ENCODE measurements at regions not wholly inside any gene's neighbourhood (a gene's known extent, or its start where the extent isn't known, plus 50 kb on each side); places are given as distances from the start of the nearest gene placed in this dataset.

GRCh38 chr6:150543178-150543577 lies 56.5 kb upstream of the PLEKHG1 start:
- intact Hi-C loops (cut with DNase I): no loop called here
- no peaks in the 10 kb centered on the region for H3K27me3 ChIP-seq
- no peak for DNase-seq (ENCODE audit: extremely low spot score in 2 of 2)
- H3K9me3 ChIP-seq: no peaks in the 10 kb centered on the region
- no peaks in the 10 kb centered on the region for H3K4me1 ChIP-seq
- no peak overlapping the region for H3K4me3 ChIP-seq
- no peaks in the 10 kb centered on the region for H3K36me3 ChIP-seq
- TF ChIP-seq POLR2AphosphoS5 (IDR thresholded peaks at IDR 0.05; ENCODE audit: insufficient read depth in 1 of 2, low read depth in 1 of 2) (no peak), POLR2A (IDR thresholded peaks at IDR 0.05) (no peak)
- TF ChIP-seq, protein P1, sequence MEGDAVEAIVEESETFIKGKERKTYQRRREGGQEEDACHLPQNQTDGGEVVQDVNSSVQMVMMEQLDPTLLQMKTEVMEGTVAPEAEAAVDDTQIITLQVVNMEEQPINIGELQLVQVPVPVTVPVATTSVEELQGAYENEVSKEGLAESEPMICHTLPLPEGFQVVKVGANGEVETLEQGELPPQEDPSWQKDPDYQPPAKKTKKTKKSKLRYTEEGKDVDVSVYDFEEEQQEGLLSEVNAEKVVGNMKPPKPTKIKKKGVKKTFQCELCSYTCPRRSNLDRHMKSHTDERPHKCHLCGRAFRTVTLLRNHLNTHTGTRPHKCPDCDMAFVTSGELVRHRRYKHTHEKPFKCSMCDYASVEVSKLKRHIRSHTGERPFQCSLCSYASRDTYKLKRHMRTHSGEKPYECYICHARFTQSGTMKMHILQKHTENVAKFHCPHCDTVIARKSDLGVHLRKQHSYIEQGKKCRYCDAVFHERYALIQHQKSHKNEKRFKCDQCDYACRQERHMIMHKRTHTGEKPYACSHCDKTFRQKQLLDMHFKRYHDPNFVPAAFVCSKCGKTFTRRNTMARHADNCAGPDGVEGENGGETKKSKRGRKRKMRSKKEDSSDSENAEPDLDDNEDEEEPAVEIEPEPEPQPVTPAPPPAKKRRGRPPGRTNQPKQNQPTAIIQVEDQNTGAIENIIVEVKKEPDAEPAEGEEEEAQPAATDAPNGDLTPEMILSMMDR (IDR thresholded peaks at IDR 0.05): no peak
- H3K27ac ChIP-seq: no peak overlapping the region

GRCh38 chr6:150544793-150545192 lies 54.9 kb upstream of the PLEKHG1 start:
- no peaks in the 10 kb centered on the region for H3K27me3 ChIP-seq
- no peak for DNase-seq (ENCODE audit: extremely low spot score in 2 of 2)
- H3K36me3 ChIP-seq: no peaks in the 10 kb centered on the region
- TF ChIP-seq POLR2AphosphoS5 (IDR thresholded peaks at IDR 0.05; ENCODE audit: insufficient read depth in 1 of 2, low read depth in 1 of 2) (no peak), POLR2A (IDR thresholded peaks at IDR 0.05) (no peak)
- TF ChIP-seq, protein P1 (IDR thresholded peaks at IDR 0.05): no peak
- H3K4me1 ChIP-seq: no peaks in the 10 kb centered on the region
- no peak overlapping the region for H3K27ac ChIP-seq
- H3K9me3 ChIP-seq: no peaks in the 10 kb centered on the region
- intact Hi-C loops (cut with DNase I): no loop called here
- no peak overlapping the region for H3K4me3 ChIP-seq

GRCh38 chr6:150546457-150546856 lies 53.2 kb upstream of the PLEKHG1 start:
- Histone ChIP-seq H3K27ac (no peak overlapping the region), H3K9me3 (no peaks in the 10 kb centered on the region), H3K4me1 (no peaks in the 10 kb centered on the region), H3K36me3 (no peaks in the 10 kb centered on the region), H3K4me3 (no peak overlapping the region), H3K27me3 (no peaks in the 10 kb centered on the region)
- intact Hi-C loops (cut with DNase I): no loop called here
- no peak for DNase-seq (ENCODE audit: extremely low spot score in 2 of 2)
- no peak for TF ChIP-seq POLR2A (IDR thresholded peaks at IDR 0.05)
- no peak for TF ChIP-seq POLR2AphosphoS5 (IDR thresholded peaks at IDR 0.05; ENCODE audit: insufficient read depth in 1 of 2, low read depth in 1 of 2)
- TF ChIP-seq, protein P1 (IDR thresholded peaks at IDR 0.05): no peak

DNA sequence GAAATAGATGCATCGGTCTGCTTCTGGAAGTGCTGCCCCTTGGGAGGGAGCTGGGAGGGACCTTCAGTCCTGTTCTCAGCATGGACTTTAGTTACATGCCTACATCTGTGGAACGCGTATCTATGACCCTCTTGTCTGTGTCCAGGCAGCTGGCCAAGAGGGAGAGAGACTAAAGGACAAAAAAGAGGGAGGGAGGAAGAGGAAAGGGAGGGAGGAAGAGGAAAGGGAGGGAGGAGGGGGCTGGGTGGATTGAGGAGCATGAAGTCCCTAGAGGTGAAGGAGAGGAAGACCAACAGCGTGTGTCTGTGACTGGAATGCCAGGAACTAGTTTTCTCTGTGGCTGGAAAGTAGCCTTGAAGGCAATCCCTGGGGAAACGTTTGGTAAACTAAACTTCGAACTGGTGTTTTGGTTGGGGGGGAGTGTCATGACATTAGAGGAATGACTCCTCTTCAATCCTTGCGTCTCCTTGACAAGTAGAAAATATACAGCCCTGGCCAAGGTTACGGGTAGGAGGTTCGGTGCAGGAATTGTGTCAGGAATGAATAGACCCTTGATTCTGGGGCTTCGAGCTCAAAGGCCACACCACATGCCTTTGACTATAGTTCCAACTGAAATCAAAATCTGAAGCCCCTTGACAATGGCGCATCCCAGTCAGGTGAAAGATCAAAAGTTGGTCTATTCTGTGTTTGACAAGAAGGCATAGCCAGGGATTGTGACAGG lies 52.0 kb upstream of the PLEKHG1 start:
- no peak overlapping the region for H3K27ac ChIP-seq
- no peaks in the 10 kb centered on the region for H3K36me3 ChIP-seq
- no peaks in the 10 kb centered on the region for H3K27me3 ChIP-seq
- no peaks in the 10 kb centered on the region for H3K9me3 ChIP-seq
- no peaks in the 10 kb centered on the region for H3K4me1 ChIP-seq
- DNase-seq (ENCODE audit: extremely low spot score in 2 of 2): no peak
- TF ChIP-seq POLR2AphosphoS5 (IDR thresholded peaks at IDR 0.05; ENCODE audit: insufficient read depth in 1 of 2, low read depth in 1 of 2) (no peak), POLR2A (IDR thresholded peaks at IDR 0.05) (no peak)
- TF ChIP-seq, protein P1 (IDR thresholded peaks at IDR 0.05): no peak
- intact Hi-C loops (cut with DNase I): no loop called here
- no peak overlapping the region for H3K4me3 ChIP-seq

GRCh38 chr6:150548330-150548729 lies 51.4 kb upstream of the PLEKHG1 start:
- H3K27me3 ChIP-seq: no peaks in the 10 kb centered on the region
- no peaks in the 10 kb centered on the region for H3K36me3 ChIP-seq
- TF ChIP-seq, protein P1 (IDR thresholded peaks at IDR 0.05): no peak
- TF ChIP-seq POLR2AphosphoS5 (IDR thresholded peaks at IDR 0.05; ENCODE audit: insufficient read depth in 1 of 2, low read depth in 1 of 2): no peak
- no peak for TF ChIP-seq POLR2A (IDR thresholded peaks at IDR 0.05)
- H3K4me1 ChIP-seq: no peaks in the 10 kb centered on the region
- no peak overlapping the region for H3K27ac ChIP-seq
- H3K4me3 ChIP-seq: no peak overlapping the region
- DNase-seq (ENCODE audit: extremely low spot score in 2 of 2): no peak
- intact Hi-C loops (cut with DNase I): no loop called here
- H3K9me3 ChIP-seq: no peaks in the 10 kb centered on the region
